CD14-positive monocyte (primary cell): ENCODE measurements at regions not wholly inside any gene's neighbourhood (a gene's known extent, or its start where the extent isn't known, plus 50 kb on each side); places are given as distances from the start of the nearest gene placed in this dataset.

Experiments used
- DNase-seq, 3 donors: peaks; one replicate each; pipeline ENCODE4 v3.0.0-alpha.2; 2011 to 2022
- H2AFZ ChIP-seq: 2 replicates; pipeline ENCODE4 v1.6.0; 2012; ENCODE audit warnings: mild to moderate bottlenecking, low read depth, low read length, inconsistent platforms; ENCODE audit not compliant: insufficient read depth, poor library complexity, severe bottlenecking
- H3K27ac ChIP-seq, 2 donors: 1 replicate in 1 of 2; 2 replicates in 1 of 2; pipeline ENCODE4 v1.5.1; 2012 to 2013; ENCODE audit warnings: low read length in 2 of 2, control low read depth in 1 of 2, inconsistent platforms in 1 of 2, low read depth in 1 of 2, mild to moderate bottlenecking in 1 of 2
- H3K27me3 ChIP-seq, 2 donors: one replicate each; pipeline versions ENCODE4 v1.6.0 to v1.6.1; 2011 to 2013; ENCODE audit warnings: low read length in 2 of 2; ENCODE audit not compliant: control insufficient read depth in 2 of 2, insufficient read depth in 2 of 2
- H3K36me3 ChIP-seq, 2 donors: replicated peaks in 1 of 2; 1 replicate in 1 of 2; 2 replicates in 1 of 2; pipeline versions ENCODE4 v1.5.1 to v1.6.1; 2012 to 2013; ENCODE audit warnings: low read length in 2 of 2, control low read depth in 1 of 2, inconsistent platforms in 1 of 2, mild to moderate bottlenecking in 1 of 2; ENCODE audit not compliant: insufficient read depth in 2 of 2, control insufficient read depth in 1 of 2
- H3K4me1 ChIP-seq, 2 donors: 1 replicate in 1 of 2; 2 replicates in 1 of 2; pipeline versions ENCODE4 v1.5.1 to v1.6.1; 2012 to 2013; ENCODE audit warnings: low read length in 2 of 2, control low read depth in 1 of 2, inconsistent platforms in 1 of 2, mild to moderate bottlenecking in 1 of 2, moderate library complexity in 1 of 2; ENCODE audit not compliant: insufficient read depth in 2 of 2, control insufficient read depth in 1 of 2
- H3K4me2 ChIP-seq: replicated peaks from 2 replicates; pipeline ENCODE3; 2012; ENCODE audit warnings: low read length, moderate library complexity, mild to moderate bottlenecking; ENCODE audit not compliant: poor library complexity, severe bottlenecking; ENCODE audit errors: extremely low read depth
- H3K4me3 ChIP-seq, 3 experiments: fragments of 200-600 bp in 1 of 3; sonication (generic) in 1 of 3; replicated peaks in 1 of 3; 1 replicate in 2 of 3; 2 replicates in 1 of 3; pipeline ENCODE4 v1.5.1; 2011 to 2013; ENCODE audit warnings: low read length in 3 of 3, mild to moderate bottlenecking in 3 of 3, control low read depth in 2 of 3, low read depth in 2 of 3, inconsistent platforms in 1 of 3, moderate library complexity in 1 of 3
- H3K79me2 ChIP-seq: 2 replicates; pipeline ENCODE4 v1.6.0; 2012; ENCODE audit warnings: mild to moderate bottlenecking, control low read depth, inconsistent platforms, low read length, moderate library complexity; ENCODE audit not compliant: insufficient read depth
- H3K9ac ChIP-seq: 2 replicates; pipeline ENCODE4 v1.6.0; 2017; ENCODE audit warnings: low read length, mild to moderate bottlenecking; ENCODE audit not compliant: insufficient read depth, poor library complexity, severe bottlenecking
- H3K9me3 ChIP-seq, 2 donors: replicated peaks in 1 of 2; 1 replicate in 1 of 2; 2 replicates in 1 of 2; pipeline versions ENCODE4 v1.5.1 to v1.6.1; 2012 to 2013; ENCODE audit warnings: low read length in 2 of 2, control low read depth in 1 of 2; ENCODE audit not compliant: control insufficient read depth in 1 of 2, insufficient read depth in 1 of 2
- H4K20me1 ChIP-seq: 2 replicates; pipeline ENCODE4 v1.6.0; 2012; ENCODE audit warnings: mild to moderate bottlenecking, low read length, control low read depth, moderate library complexity; ENCODE audit not compliant: insufficient read depth
- H3K27ac Mint-ChIP-seq, 7 donors: one replicate each; pipeline ENCODE4 v1.8.0; 2020; ENCODE audit warnings: mild to moderate bottlenecking in 7 of 7, mixed read lengths in 7 of 7, moderate library complexity in 6 of 7, inconsistent platforms in 2 of 7
- H3K27me3 Mint-ChIP-seq, 3 donors: one replicate each; pipeline ENCODE4 v1.8.0; 2021 to 2022; ENCODE audit warnings: low read depth in 3 of 3, mild to moderate bottlenecking in 3 of 3, mixed read lengths in 3 of 3, moderate library complexity in 3 of 3, inconsistent platforms in 1 of 3
- H3K36me3 Mint-ChIP-seq, 2 donors: one replicate each; pipeline ENCODE4 v1.8.0; 2020; ENCODE audit warnings: mixed read lengths in 2 of 2, inconsistent platforms in 1 of 2, mild to moderate bottlenecking in 1 of 2
- H3K4me1 Mint-ChIP-seq: one replicate; pipeline ENCODE4 v1.8.0; 2020; ENCODE audit warnings: mild to moderate bottlenecking, mixed read lengths
- H3K4me3 Mint-ChIP-seq, 2 donors: one replicate each; pipeline ENCODE4 v1.8.0; 2020; ENCODE audit warnings: mild to moderate bottlenecking in 2 of 2, mixed read lengths in 2 of 2, moderate library complexity in 1 of 2
- H3K9me3 Mint-ChIP-seq, 7 donors: one replicate each; pipeline ENCODE4 v1.8.0; 2020 to 2022; ENCODE audit warnings: mixed read lengths in 7 of 7, mild to moderate bottlenecking in 6 of 7, moderate library complexity in 6 of 7, inconsistent platforms in 2 of 7
- intact Hi-C, 2 donors: fragments of 100-400 bp; cut with micrococcal nuclease; formaldehyde crosslinking; loops; one replicate each; pipeline versions ENCODE4 v1.15.0 to v1.15.1; 2023
- TF ChIP-seq, protein P1 (sequence below): fragments of 200-600 bp; IDR thresholded peaks from one replicate; pipeline ENCODE4 v1.8.0; 2022; ENCODE audit warnings: antibody characterized with exemption, mild to moderate bottlenecking

GRCh38 chrX:98263135-98263534 is 1379.4 kb downstream of the RPA4 start:
- Histone ChIP-seq H3K79me2 (no peaks in the 10 kb centered on the region), H3K27ac (no peak overlapping the region), H3K4me1 (no peaks in the 10 kb centered on the region), H3K36me3 (no peaks in the 10 kb centered on the region), H3K9me3 (peaks cover 0 to 7% of the 10 kb centered on the region in 2 donors), H3K4me2 (no peak overlapping the region), H3K27me3 (no peaks in the 10 kb centered on the region), H4K20me1 (no peaks in the 10 kb centered on the region), H3K9ac (no peak overlapping the region), H3K4me3 (no peak overlapping the region), H2AFZ (no peak overlapping the region)
- Mint-ChIP-seq H3K4me3 (no peak overlapping the region), H3K4me1 (no peaks in the 10 kb centered on the region), H3K9me3 (peaks cover 0 to 6% (median 1%) of the 10 kb centered on the region in 7 donors), H3K36me3 (no peaks in the 10 kb centered on the region), H3K27ac (no peak overlapping the region), H3K27me3 (peaks cover 0 to 3% (median 0%) of the 10 kb centered on the region in 3 donors)
- intact Hi-C loops: no loop called here
- TF ChIP-seq, protein P1, sequence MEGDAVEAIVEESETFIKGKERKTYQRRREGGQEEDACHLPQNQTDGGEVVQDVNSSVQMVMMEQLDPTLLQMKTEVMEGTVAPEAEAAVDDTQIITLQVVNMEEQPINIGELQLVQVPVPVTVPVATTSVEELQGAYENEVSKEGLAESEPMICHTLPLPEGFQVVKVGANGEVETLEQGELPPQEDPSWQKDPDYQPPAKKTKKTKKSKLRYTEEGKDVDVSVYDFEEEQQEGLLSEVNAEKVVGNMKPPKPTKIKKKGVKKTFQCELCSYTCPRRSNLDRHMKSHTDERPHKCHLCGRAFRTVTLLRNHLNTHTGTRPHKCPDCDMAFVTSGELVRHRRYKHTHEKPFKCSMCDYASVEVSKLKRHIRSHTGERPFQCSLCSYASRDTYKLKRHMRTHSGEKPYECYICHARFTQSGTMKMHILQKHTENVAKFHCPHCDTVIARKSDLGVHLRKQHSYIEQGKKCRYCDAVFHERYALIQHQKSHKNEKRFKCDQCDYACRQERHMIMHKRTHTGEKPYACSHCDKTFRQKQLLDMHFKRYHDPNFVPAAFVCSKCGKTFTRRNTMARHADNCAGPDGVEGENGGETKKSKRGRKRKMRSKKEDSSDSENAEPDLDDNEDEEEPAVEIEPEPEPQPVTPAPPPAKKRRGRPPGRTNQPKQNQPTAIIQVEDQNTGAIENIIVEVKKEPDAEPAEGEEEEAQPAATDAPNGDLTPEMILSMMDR: no peak
- no peak for DNase-seq

DNA sequence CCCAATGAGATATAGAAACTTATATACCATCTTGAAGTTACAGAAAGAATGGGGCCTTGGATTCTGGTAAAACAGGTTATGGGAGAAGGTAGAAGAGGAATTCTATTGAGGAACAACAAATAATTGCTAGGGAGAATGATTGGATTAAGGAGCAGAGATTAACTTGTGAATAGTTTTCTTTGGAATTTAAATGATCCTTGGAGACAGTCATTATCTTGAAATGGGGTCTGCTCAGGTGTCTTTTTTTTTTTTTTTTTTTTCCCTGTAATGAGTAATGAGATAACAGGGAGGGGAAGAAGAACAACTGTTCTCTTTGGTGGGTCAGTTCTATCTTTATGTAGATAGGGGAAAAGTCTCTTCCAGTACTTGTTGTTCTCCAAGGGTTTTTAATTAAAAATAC is 1406.0 kb downstream of the RPA4 start:
- Histone ChIP-seq H3K4me2 (no peak overlapping the region), H3K27me3 (no peaks in the 10 kb centered on the region), H3K4me1 (no peaks in the 10 kb centered on the region), H3K27ac (no peak overlapping the region), H2AFZ (no peak overlapping the region), H3K79me2 (no peaks in the 10 kb centered on the region), H3K9me3 (no peaks in the 10 kb centered on the region), H3K9ac (no peak overlapping the region), H3K36me3 (no peaks in the 10 kb centered on the region), H3K4me3 (no peak overlapping the region), H4K20me1 (no peaks in the 10 kb centered on the region)
- Mint-ChIP-seq H3K27ac (no peak overlapping the region), H3K27me3 (peaks cover 0 to 2% (median 1%) of the 10 kb centered on the region in 3 donors), H3K9me3 (peaks cover 2 to 9% (median 2%) of the 10 kb centered on the region in 7 donors), H3K4me1 (no peaks in the 10 kb centered on the region), H3K36me3 (no peaks in the 10 kb centered on the region), H3K4me3 (no peak overlapping the region)
- TF ChIP-seq, protein P1: no peak
- no peak for DNase-seq
- intact Hi-C loops: no loop called here
